ENCODE measurements at regions not wholly inside any gene's neighbourhood (a gene's known extent, or its start where the extent isn't known, plus 50 kb on each side); places are given as distances from the start of the nearest gene placed in this dataset.

- Histone ChIP-seq H3K4me1 (no peaks in the 10 kb centered on the region), H3K4me3 (replicated peaks in 1 of 3) (no peak overlapping the region), H3K27ac (no peak overlapping the region), H3K36me3 (no peaks in the 10 kb centered on the region), H3K9me3 (no peaks in the 10 kb centered on the region), H3K27me3 (no peaks in the 10 kb centered on the region)
- WGBS, 2 donors = 67 to 85% methylated on average over 6 of the region's 6 CpGs
- TF ChIP-seq CTCF (IDR thresholded peaks at IDR 0.05) = no peak
- DNase-seq = no peak
- intact Hi-C loops (cut with DNase I) = no loop called here
Observed at GRCh38 chr15:47586653-47587224, 130.6 kb upstream of the SEMA6D start.

- TF ChIP-seq POLR2A (IDR thresholded peaks at IDR 0.05) (no peak), CTCF (IDR thresholded peaks at IDR 0.05) (no peak)
- DNase-seq = no peak
- intact Hi-C loops (cut with DNase I) = no loop called here
- 74 to 80% methylated on average over 6 of the region's 6 CpGs for WGBS, 2 donors
- Histone ChIP-seq H3K9me3 (no peaks in the 10 kb centered on the region), H3K4me1 (no peaks in the 10 kb centered on the region), H3K27ac (no peak overlapping the region), H3K27me3 (no peaks in the 10 kb centered on the region), H3K36me3 (no peaks in the 10 kb centered on the region), H3K4me3 (replicated peaks in 1 of 3) (no peak overlapping the region)
Observed at GRCh38 chr15:47587940-47588802, 129.1 kb upstream of the SEMA6D start.

- no peaks in the 10 kb centered on the region for H3K9me3 ChIP-seq
- no peak for DNase-seq
- no peak overlapping the region for H3K27ac ChIP-seq
- 76 to 88% methylated on average over 6 of the region's 6 CpGs for WGBS, 2 donors
- H3K36me3 ChIP-seq = no peaks in the 10 kb centered on the region
- no peak overlapping the region for H3K4me3 ChIP-seq (replicated peaks in 1 of 3)
- no peak for TF ChIP-seq CTCF (IDR thresholded peaks at IDR 0.05)
- no peak for TF ChIP-seq POLR2A (IDR thresholded peaks at IDR 0.05)
- intact Hi-C loops (cut with DNase I) = no loop called here
- no peaks in the 10 kb centered on the region for H3K4me1 ChIP-seq
- H3K27me3 ChIP-seq = no peaks in the 10 kb centered on the region
Observed at GRCh38 chr15:47588958-47589357, 128.3 kb upstream of the SEMA6D start.

- H3K4me3 ChIP-seq (replicated peaks in 1 of 3) = no peak overlapping the region
- no peaks in the 10 kb centered on the region for H3K4me1 ChIP-seq
- TF ChIP-seq CTCF (IDR thresholded peaks at IDR 0.05) = no peak
- no peak for TF ChIP-seq POLR2A (IDR thresholded peaks at IDR 0.05)
- DNase-seq = no peak
- no peak overlapping the region for H3K27ac ChIP-seq
- WGBS, 2 donors = 48 to 66% methylated on average over 3 of the region's 3 CpGs
- no peaks in the 10 kb centered on the region for H3K9me3 ChIP-seq
- no peaks in the 10 kb centered on the region for H3K27me3 ChIP-seq
- H3K36me3 ChIP-seq = no peaks in the 10 kb centered on the region
- intact Hi-C loops (cut with DNase I) = no loop called here
Observed at GRCh38 chr15:47598996-47599395, 118.3 kb upstream of the SEMA6D start.

- no peak overlapping the region for H3K27ac ChIP-seq
- TF ChIP-seq POLR2A (IDR thresholded peaks at IDR 0.05) = no peak
- no peak for TF ChIP-seq CTCF (IDR thresholded peaks at IDR 0.05)
- H3K27me3 ChIP-seq = no peaks in the 10 kb centered on the region
- WGBS, 2 donors = 75 to 91% methylated on average over 2 of the region's 2 CpGs
- no peak for DNase-seq
- no peak overlapping the region for H3K4me3 ChIP-seq (replicated peaks in 1 of 3)
- no peaks in the 10 kb centered on the region for H3K4me1 ChIP-seq
- intact Hi-C loops (cut with DNase I) = no loop called here
- H3K36me3 ChIP-seq = no peaks in the 10 kb centered on the region
- no peaks in the 10 kb centered on the region for H3K9me3 ChIP-seq
Observed at GRCh38 chr15:47599806-47600205, 117.5 kb upstream of the SEMA6D start.

All from thyroid gland (tissue), 4 donors.